COLO668 (cell line): ENCODE measurements at regions not wholly inside any gene's neighbourhood (a gene's known extent, or its start where the extent isn't known, plus 50 kb on each side); places are given as distances from the start of the nearest gene placed in this dataset.
A peak's percentile ranks its signal among the peaks of the same experiment; 100 is the strongest.
"Not testable (repeated sequence)": the region's sequence is repeated elsewhere in the genome, so short reads cannot be mapped to it uniquely, and the experiment has no call there.

Experiments
- DNase-seq: peaks from one replicate; lab custom pipeline; 2025; ENCODE audit not compliant: unreplicated experiment; lab: John Stamatoyannopoulos, UW

DNA sequence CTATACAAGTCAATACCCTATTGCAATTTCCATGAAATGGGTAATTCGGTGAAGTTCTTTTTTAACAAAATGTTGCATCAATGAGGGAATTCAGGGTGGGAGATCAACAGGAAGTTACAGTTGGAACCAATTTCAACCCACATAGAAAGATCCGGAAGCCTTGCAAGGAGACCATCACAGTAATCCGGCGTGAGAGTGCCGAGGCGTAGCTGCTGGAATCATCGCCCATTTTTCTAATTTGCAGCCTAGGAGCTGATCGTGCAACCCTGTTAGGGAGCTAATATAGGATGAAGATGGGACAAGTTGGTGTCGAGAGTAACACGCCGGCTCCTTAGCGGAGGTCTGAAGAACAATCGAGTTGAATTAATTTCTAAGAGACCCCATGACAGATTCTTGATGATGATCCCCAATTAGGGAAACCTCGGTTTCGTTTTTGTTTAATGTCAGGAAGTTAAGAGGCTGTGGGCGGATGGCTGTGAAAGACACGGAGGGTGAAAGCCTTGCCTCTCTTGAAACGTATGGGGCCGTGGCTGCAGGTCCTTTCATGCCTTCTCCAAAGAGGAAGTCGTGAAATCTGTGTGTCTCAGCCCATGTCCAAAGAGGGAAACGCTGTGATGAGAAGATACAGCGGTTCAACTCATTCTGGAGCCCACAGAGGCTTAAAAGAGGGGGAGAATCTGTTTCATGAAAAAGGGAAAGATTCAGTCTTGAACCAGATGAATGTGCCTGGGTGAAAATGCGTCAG lies 51.2 kb upstream of the CARD11 start:
- no peak for DNase-seq

- no peak for DNase-seq
Measured at GRCh38 chr7:3097734-3098133, 54.1 kb upstream of the CARD11 start.

DNA sequence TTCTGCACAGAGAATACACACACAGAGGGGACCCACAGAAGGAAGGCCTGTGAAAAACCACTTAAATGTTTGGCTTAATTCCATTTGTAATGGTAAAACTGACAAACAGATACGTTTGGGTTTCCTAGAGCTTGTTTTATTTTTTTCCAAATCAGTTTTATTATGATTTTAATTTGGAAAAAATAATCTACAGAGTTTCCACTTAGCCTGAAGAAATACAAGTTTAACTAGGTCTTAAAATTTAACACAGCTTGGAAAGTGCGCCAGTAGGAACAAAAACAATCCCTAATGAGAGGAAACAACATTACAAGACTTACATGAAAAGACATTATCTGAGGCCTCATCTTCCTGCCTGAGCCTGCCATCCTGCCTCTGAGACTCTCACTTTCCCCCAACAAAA lies 58.5 kb upstream of the CARD11 start:
- DNase-seq, result no peak

DNA sequence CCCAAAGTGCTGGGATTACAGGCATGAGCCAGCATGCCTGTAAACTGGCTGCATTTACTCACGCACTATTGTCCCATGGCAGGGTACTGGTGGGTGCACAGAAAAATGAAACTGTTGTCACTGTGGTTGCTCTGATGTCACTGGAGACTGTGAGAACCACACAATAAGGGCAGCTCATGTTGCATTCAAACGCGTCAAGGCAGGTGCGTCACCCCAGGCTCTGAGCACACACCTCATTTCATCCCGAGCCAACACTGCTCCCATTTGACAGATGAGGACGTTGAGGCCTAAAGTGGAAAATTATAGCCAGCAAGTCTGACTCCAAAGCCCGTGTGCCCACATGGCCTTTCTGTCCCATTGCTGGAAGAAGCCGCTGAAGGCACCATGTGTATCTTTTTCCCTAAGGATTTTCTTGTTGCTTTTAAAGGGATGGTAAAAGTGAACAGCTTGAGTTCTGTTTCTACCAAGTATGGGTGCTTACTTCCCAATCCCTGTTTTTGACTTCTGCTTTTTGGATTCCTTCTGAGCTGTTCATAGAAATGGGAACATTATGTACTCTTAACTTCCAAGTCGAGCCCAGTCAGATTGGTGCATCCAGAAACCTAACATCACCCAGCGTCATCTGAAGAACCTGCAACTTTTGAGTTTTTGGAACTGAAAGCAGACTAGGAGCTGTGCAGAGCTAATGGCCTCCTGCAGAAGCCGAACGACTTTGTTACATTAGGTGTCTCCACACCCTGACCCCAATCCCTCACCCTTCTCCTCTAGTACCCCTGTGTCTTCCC lies 60.1 kb upstream of the CARD11 start:
- peak; percentile 15 for DNase-seq

- DNase-seq, result no peak
Measured at GRCh38 chr7:3105856-3106255, 62.2 kb upstream of the CARD11 start.

DNA sequence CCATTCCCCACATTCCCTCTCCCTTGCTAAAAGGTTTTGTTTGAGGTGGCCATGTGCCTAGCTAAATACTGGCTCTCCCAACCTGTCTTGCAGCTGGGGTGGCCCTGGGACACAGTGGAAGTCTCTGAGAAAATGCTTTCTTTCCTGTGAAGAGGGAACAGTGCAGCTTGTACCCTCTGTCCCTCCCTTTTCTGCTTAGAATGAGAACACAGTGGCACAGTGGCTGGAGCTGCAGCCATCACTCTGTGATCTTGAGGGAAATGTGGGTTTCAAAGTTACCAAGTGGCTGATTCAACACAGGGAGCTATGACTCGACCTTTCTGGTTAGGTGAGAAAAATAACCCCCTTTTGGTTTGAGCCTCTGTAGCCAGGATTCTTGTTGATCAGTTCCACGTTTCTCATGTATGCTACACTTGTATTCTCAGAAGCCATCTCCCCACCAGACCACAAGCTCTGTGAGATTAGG lies 62.7 kb upstream of the CARD11 start:
- no peak for DNase-seq

DNA sequence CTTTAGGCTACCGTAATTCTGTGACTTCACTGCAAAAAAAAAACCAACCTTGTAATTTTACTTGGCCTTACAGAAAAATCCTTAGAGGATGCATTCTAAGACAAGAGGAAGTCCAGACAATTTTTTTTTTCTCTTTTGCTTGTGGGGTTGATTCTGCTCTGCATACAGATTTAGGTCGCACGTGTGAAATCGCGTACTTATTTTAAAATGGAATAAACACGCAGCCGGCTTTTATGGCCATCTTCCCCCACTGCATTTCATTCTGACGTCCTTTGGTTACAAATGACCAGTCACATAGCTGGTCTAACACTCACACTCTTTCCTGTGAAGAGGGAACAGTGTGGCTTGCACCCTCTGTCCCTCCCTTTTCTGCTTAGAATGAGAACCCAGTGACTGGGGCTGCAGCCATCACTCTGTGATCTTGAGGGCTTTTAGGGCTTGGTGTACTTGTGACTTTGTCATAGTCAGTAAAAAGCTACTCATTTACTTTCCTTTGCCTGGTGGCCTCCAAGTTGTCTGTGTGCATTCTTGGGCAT lies 63.6 kb upstream of the CARD11 start:
- DNase-seq, result no peak

GRCh38 chr7:3107889-3108570 lies 64.4 kb upstream of the CARD11 start:
- no peak for DNase-seq

- DNase-seq, result no peak
Measured at GRCh38 chr7:3109311-3109915, 65.7 kb upstream of the CARD11 start.

DNA sequence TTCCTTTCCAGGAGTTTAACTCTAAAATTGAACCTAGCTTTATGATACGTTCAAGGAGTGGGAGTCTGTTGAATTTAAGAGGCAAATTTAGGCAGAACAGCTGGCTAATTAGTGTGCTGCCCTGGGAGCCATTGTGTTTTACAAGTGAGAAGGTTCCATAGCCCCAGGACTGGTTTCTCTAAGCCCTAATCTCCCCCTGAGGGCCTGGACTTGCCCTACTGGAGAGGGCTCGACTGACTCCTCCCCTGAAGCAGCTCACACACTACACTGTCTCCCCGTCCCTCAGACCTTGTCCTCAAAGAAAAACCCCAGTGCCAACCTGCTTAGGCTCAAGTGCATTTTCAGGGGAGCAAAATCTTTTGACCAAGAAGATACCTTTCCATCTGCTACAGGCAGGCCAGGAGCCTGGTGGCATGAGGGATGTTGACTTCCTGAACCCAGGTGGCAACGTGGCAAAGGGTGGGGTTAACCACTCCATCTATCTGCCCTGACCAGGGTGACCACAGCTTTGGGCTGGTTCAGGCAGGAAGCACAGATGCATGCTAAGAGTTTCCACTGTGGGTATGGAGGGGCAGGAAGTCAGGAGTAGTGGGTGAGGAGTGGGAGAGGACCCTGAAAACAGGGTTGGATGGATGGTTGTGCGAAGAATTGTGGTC lies 68.9 kb upstream of the CARD11 start:
- no peak for DNase-seq

DNA sequence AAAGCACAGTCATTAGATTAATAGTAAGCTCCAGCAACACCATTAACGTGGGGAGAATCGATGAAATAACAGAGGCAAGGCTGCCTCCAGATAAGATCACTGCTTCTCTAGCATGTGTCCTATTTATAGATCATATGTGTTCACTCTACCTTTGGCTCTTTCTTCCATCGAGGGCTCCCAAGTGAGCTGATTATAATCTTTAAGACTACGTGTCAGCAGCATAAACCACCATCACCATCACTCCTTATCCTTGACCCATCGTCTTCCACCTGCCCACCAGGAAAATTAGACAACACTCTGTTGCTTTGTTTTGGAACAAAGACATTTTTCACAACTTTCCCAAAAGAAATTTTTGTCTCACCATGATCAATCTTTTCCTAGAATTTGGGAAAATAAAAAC lies 71.2 kb upstream of the CARD11 start:
- no peak for DNase-seq

DNA sequence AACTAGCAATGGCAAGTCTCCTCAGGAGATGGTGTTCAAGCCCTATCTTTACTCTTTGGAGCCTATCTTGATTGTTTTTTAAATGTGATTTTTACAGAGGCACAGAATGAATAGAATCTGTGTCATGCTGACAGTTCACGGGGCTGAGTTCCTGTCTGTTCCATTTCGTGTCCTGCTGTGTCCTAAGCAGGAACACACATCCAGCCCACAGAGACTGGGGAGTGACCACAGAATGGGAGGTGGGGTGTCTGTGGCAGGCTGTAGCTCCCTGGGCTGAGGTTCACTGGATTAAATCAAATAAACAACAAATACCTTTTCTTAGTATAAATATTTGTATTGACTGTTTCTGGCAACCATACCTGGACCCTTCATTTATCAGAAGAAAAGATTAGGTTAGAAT lies 73.4 kb upstream of the CARD11 start:
- DNase-seq, result no peak

GRCh38 chr7:3117488-3118231 lies 74.0 kb upstream of the CARD11 start:
- DNase-seq, result no peak

- DNase-seq, result not testable (repeated sequence)
Measured at GRCh38 chr7:3119352-3119927, 75.8 kb upstream of the CARD11 start.

- DNase-seq, result no peak
Measured at GRCh38 chr7:3119963-3120362, 76.3 kb upstream of the CARD11 start.

- DNase-seq, result no peak
Measured at GRCh38 chr7:3120513-3120912, 76.8 kb upstream of the CARD11 start.

GRCh38 chr7:3128857-3129490 lies 85.3 kb upstream of the CARD11 start:
- DNase-seq, result no peak

DNA sequence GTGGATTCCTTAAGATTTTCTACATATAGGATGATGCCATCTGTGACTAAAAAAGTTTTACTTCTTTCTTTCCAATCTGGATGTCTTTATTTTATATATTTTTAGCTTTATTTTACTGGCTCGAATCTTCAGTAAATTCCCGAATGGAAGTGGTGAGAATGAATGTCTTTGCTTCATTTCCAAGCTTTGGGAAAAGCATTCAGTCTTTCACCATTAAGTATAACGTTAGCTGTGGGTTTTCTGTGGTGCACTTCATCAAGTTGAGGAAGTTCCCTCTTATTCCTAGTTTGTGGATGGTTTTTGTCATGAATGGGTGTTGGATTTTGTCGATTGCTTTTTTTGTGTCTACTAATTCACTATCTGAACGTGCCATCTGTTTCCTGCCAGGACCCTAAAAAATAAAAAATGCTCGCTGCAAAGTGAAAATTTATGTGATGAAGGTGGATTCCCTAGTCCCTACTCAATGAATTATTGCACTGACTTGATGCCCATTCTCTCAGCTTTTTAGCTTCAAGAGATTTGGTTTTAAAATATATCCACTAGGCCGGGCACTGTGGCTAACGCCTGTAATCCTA lies 90.2 kb upstream of the CARD11 start:
- no peak for DNase-seq

GRCh38 chr7:3134745-3135144 lies 91.1 kb upstream of the CARD11 start:
- no peak for DNase-seq
